ENCODE measurements at regions not wholly inside any gene's neighbourhood (a gene's known extent, or its start where the extent isn't known, plus 50 kb on each side); places are given as distances from the start of the nearest gene placed in this dataset.
"Not testable (repeated sequence)": the region's sequence is repeated elsewhere in the genome, so short reads cannot be mapped to it uniquely, and the experiment has no call there.

GRCh38 chr1:157388057-157388456 is 164.3 kb downstream of the FCRL5 start:
- no peak for TF ChIP-seq CTCF (IDR thresholded peaks at IDR 0.05; ENCODE audit: low read depth, low read length)
- no peak for TF ChIP-seq POLR2A (IDR thresholded peaks at IDR 0.05; ENCODE audit: extremely low read depth, insufficient read length)
- TF ChIP-seq MYC (IDR thresholded peaks at IDR 0.05; ENCODE audit: low read depth, low read length) = no peak
- no peak for TF ChIP-seq MAX (IDR thresholded peaks at IDR 0.05; ENCODE audit: low read depth, low read length)
- no peak for DNase-seq (ENCODE audit: low read depth)

GRCh38 chr1:157384258-157384657 is 168.1 kb downstream of the FCRL5 start:
- no peak overlapping the region for H3K4me3 ChIP-seq (ENCODE audit: low read depth, low read length)
- no peak for DNase-seq (ENCODE audit: low read depth)
- no peak for TF ChIP-seq MAX (IDR thresholded peaks at IDR 0.05; ENCODE audit: low read depth, low read length)
- no peak for TF ChIP-seq MYC (IDR thresholded peaks at IDR 0.05; ENCODE audit: low read depth, low read length)
- no peak for TF ChIP-seq CTCF (IDR thresholded peaks at IDR 0.05; ENCODE audit: low read depth, low read length)

More at GRCh38 chr1:157388057-157388456, 164.3 kb downstream of the FCRL5 start:
- no peak overlapping the region for H3K4me3 ChIP-seq (ENCODE audit: low read depth, low read length)

- no peak for DNase-seq (ENCODE audit: low read depth)
- TF ChIP-seq CTCF (IDR thresholded peaks at IDR 0.05; ENCODE audit: low read depth, low read length) = no peak
- TF ChIP-seq POLR2A (IDR thresholded peaks at IDR 0.05; ENCODE audit: extremely low read depth, insufficient read length) = no peak
- no peak for TF ChIP-seq MAX (IDR thresholded peaks at IDR 0.05; ENCODE audit: low read depth, low read length)
- no peak for TF ChIP-seq MYC (IDR thresholded peaks at IDR 0.05; ENCODE audit: low read depth, low read length)
- no peak overlapping the region for H3K4me3 ChIP-seq (ENCODE audit: low read depth, low read length)
These were observed 170.0 kb downstream of the FCRL5 start for GRCh38 chr1:157382351-157382750.

- TF ChIP-seq CTCF (IDR thresholded peaks at IDR 0.05; ENCODE audit: low read depth, low read length) (no peak), POLR2A (IDR thresholded peaks at IDR 0.05; ENCODE audit: extremely low read depth, insufficient read length) (no peak), MYC (IDR thresholded peaks at IDR 0.05; ENCODE audit: low read depth, low read length) (no peak), MAX (IDR thresholded peaks at IDR 0.05; ENCODE audit: low read depth, low read length) (no peak)
- H3K4me3 ChIP-seq (ENCODE audit: low read depth, low read length) = no peak overlapping the region
- no peak for DNase-seq (ENCODE audit: low read depth)
These were observed 171.8 kb downstream of the FCRL5 start for GRCh38 chr1:157380523-157380922.

GRCh38 chr1:157377280-157377713 is 175.0 kb downstream of the FCRL5 start:
- not testable (repeated sequence) for H3K4me3 ChIP-seq (ENCODE audit: low read depth, low read length)
- TF ChIP-seq CTCF (IDR thresholded peaks at IDR 0.05; ENCODE audit: low read depth, low read length) = peak; percentile 48
- peak; percentile 53 for DNase-seq (ENCODE audit: low read depth)

- DNase-seq (ENCODE audit: low read depth) = no peak
- TF ChIP-seq CTCF (IDR thresholded peaks at IDR 0.05; ENCODE audit: low read depth, low read length) (no peak), MAX (IDR thresholded peaks at IDR 0.05; ENCODE audit: low read depth, low read length) (no peak), POLR2A (IDR thresholded peaks at IDR 0.05; ENCODE audit: extremely low read depth, insufficient read length) (no peak), MYC (IDR thresholded peaks at IDR 0.05; ENCODE audit: low read depth, low read length) (no peak)
These were observed 175.6 kb downstream of the FCRL5 start for GRCh38 chr1:157376681-157377080.

GRCh38 chr1:157372311-157372710 is 180.0 kb downstream of the FCRL5 start:
- H3K4me3 ChIP-seq (ENCODE audit: low read depth, low read length); DNase-seq (ENCODE audit: low read depth): not testable (repeated sequence)

More at GRCh38 chr1:157376681-157377080, 175.6 kb downstream of the FCRL5 start:
- H3K4me3 ChIP-seq (ENCODE audit: low read depth, low read length) = no peak overlapping the region

All from NB4 (cell line).